Smooth muscle cell (in vitro differentiated cells): ENCODE measurements at regions not wholly inside any gene's neighbourhood (a gene's known extent, or its start where the extent isn't known, plus 50 kb on each side); places are given as distances from the start of the nearest gene placed in this dataset.
A peak's percentile ranks its signal among the peaks of the same experiment; 100 is the strongest.

ENCODE experiments used
- DNase-seq: peaks from one replicate; lab custom pipeline; 2025; ENCODE audit not compliant: unreplicated experiment; lab: John Stamatoyannopoulos, UW
- H2AFZ ChIP-seq: fragments of 200-600 bp; sonication (generic); 2 replicates; pipeline ENCODE4 v1.6.0; 2016; ENCODE audit warnings: antibody characterized with exemption, low read depth, mild to moderate bottlenecking
- H3F3A ChIP-seq: fragments of 200-600 bp; sonication (generic); 2 replicates; pipeline ENCODE4 v1.6.0; 2017; ENCODE audit warnings: antibody characterized with exemption, low read depth
- H3K27ac ChIP-seq: fragments of 200-600 bp; sonication (generic); 2 replicates; pipeline ENCODE4 v1.5.1; 2016; ENCODE audit warnings: low read depth, mild to moderate bottlenecking
- H3K27me3 ChIP-seq: fragments of 200-600 bp; sonication (generic); 2 replicates; pipeline ENCODE4 v1.6.1; 2016; ENCODE audit warnings: low read depth, mild to moderate bottlenecking
- H3K36me3 ChIP-seq: fragments of 200-600 bp; sonication (generic); 2 replicates; pipeline ENCODE4 v1.5.1; 2016; ENCODE audit warnings: low read depth
- H3K4me1 ChIP-seq: fragments of 200-600 bp; sonication (generic); 2 replicates; pipeline ENCODE4 v1.5.1; 2016; ENCODE audit warnings: low read depth
- H3K4me2 ChIP-seq: fragments of 200-600 bp; sonication (generic); 2 replicates; pipeline ENCODE4 v1.6.0; 2016; ENCODE audit warnings: mild to moderate bottlenecking
- H3K4me3 ChIP-seq: fragments of 200-600 bp; sonication (generic); 2 replicates; pipeline ENCODE4 v1.5.1; 2016; ENCODE audit warnings: mild to moderate bottlenecking
- H3K79me2 ChIP-seq: fragments of 200-600 bp; sonication (generic); 2 replicates; pipeline ENCODE4 v1.6.0; 2016; ENCODE audit warnings: low read depth, mild to moderate bottlenecking
- H3K9ac ChIP-seq: fragments of 200-600 bp; sonication (generic); 2 replicates; pipeline ENCODE4 v1.6.0; 2016; ENCODE audit warnings: low read depth
- H3K9me3 ChIP-seq: fragments of 200-600 bp; sonication (generic); replicated peaks from 2 replicates; pipeline ENCODE4 v1.5.1; 2016; ENCODE audit warnings: low read depth
- H4K20me1 ChIP-seq: fragments of 200-600 bp; sonication (generic); 2 replicates; pipeline ENCODE4 v1.6.0; 2016; ENCODE audit warnings: low read depth
- WGBS: methylation state at CpG from one replicate; pipeline ENCODE4 v1.1.7; 2016; ENCODE audit warnings: low lambda C conversion rate; 5-methylcytosine and 5-hydroxymethylcytosine counted together
- TF ChIP-seq, protein P1 (sequence below): fragments of 200-600 bp; sonication (generic); IDR thresholded peaks from 2 replicates; pipeline ENCODE4 v1.5.1; 2017; ENCODE audit warnings: borderline replicate concordance, mild to moderate bottlenecking, antibody characterized with exemption; ENCODE audit not compliant: insufficient read depth, poor library complexity, severe bottlenecking

DNA sequence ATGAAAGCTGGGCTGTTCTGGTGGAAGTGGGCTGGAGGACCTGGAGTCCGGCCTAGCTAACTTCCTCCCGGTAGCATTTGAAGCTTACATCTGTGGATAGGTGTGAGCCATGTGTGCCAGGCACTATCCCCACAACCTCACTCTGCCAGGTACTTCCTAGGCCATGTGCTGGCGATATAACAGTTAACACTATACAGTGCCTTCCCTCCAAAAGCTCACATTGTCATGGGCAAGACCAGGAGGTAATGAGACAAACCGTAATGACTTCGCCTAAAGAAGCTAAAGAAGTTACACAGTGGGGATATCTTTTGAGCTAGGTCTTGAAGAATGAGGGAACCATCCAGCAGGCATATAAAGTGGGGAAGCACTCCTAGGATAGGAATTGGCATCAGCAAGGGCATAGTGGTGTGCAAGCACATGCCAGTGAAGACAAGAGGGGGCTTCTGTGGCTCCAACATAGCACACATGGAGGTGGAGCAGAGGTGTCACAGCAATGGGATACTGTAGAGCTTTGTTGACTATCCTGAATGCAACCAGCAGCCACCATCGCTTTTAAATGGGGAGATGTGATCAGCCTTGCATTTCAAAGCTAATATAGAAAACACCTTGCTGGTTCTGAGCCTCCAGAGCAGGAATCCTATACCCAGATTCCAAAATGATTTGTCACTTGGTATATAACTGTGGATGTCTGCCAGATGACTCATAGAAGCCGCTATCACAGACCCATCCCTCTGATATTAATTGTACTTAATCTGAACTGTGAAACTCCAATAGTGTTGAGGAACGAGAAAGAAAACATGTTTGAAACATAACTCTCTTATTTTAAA lies 466.3 kb downstream of the LMO4 start:
- Histone ChIP-seq H3K4me1 (no peaks in the 10 kb centered on the region), H3K27ac (no peak overlapping the region), H3K4me2 (no peak overlapping the region), H3K79me2 (no peaks in the 10 kb centered on the region), H3K4me3 (no peak overlapping the region), H3K9ac (no peak overlapping the region), H3K27me3 (no peaks in the 10 kb centered on the region), H3K36me3 (no peaks in the 10 kb centered on the region), H4K20me1 (no peaks in the 10 kb centered on the region), H2AFZ (no peak overlapping the region), H3K9me3 (no peaks in the 10 kb centered on the region), H3F3A (no peaks in the 10 kb centered on the region)
- no peak for DNase-seq
- WGBS = 63% methylated on average over 8 of the region's 8 CpGs
- TF ChIP-seq, protein P1, sequence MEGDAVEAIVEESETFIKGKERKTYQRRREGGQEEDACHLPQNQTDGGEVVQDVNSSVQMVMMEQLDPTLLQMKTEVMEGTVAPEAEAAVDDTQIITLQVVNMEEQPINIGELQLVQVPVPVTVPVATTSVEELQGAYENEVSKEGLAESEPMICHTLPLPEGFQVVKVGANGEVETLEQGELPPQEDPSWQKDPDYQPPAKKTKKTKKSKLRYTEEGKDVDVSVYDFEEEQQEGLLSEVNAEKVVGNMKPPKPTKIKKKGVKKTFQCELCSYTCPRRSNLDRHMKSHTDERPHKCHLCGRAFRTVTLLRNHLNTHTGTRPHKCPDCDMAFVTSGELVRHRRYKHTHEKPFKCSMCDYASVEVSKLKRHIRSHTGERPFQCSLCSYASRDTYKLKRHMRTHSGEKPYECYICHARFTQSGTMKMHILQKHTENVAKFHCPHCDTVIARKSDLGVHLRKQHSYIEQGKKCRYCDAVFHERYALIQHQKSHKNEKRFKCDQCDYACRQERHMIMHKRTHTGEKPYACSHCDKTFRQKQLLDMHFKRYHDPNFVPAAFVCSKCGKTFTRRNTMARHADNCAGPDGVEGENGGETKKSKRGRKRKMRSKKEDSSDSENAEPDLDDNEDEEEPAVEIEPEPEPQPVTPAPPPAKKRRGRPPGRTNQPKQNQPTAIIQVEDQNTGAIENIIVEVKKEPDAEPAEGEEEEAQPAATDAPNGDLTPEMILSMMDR = no peak

DNA sequence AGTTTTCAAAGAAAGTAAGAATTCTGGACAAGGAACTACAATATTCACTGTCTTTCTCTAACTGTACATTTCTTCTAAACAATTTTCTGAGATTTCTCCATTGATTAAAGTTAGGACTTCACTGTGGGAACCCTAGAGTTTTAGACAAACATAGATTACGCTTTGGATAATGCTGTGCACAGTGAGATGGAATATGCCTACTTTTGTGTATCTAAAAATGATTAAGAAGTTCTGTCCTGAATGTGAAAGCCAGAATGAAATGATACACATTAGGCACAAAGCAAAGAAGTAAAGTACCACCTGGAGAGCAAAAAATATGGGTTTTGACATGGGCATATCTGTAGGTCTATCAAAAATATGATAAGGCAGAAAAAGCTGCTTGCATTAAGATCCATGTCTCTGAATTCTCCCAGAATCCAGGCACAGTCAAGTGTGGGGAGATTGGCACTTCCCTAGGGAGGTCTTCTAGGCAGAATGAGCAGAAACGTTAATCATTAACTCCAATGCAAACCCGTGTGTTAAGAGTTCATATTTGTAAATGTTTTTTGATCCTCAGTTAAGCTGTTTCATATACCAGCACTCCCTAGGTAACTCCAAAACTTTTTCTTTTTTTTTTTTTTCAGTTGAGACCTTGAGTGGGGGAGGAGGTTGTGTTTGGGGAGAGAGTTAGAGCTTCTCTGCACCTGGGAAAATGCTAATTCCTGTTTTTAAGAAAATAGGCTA lies 467.1 kb downstream of the LMO4 start:
- TF ChIP-seq, protein P1 = no peak
- Histone ChIP-seq H3K79me2 (no peaks in the 10 kb centered on the region), H3K27me3 (no peaks in the 10 kb centered on the region), H4K20me1 (no peaks in the 10 kb centered on the region), H3K9ac (no peak overlapping the region), H3K27ac (no peak overlapping the region), H3K9me3 (no peaks in the 10 kb centered on the region), H3K4me2 (no peak overlapping the region), H3K4me3 (no peak overlapping the region), H3K4me1 (no peaks in the 10 kb centered on the region), H3F3A (no peaks in the 10 kb centered on the region), H3K36me3 (no peaks in the 10 kb centered on the region), H2AFZ (no peak overlapping the region)
- no peak for DNase-seq
- 82% methylated on average over 3 of the region's 3 CpGs for WGBS

DNA sequence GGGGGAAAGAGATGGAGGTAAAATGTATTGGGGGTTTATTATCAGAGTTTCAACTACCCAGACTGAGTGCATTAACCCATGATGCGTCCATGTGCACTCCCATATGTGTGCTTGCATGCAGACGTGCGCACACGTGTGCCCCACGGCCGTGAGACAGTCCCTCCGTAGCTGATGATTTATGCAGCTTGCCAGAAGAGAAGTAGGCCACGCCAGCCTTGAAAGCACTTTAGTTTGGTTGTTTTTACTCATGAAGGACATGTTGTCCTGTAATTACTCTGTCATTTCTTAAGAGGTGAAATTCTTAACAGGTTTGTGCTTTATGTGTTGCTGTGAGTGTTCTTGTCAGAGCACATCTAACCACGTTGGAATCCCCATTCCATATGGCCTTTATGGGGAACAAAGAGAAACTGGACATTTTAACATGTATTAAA lies 467.8 kb downstream of the LMO4 start:
- H3K27ac ChIP-seq = peak overlapping the region; percentile 32
- TF ChIP-seq, protein P1 = no peak
- 86% methylated on average over 9 of the region's 9 CpGs for WGBS
- H3K9me3 ChIP-seq = no peaks in the 10 kb centered on the region
- no peak overlapping the region for H3K9ac ChIP-seq
- H3K4me3 ChIP-seq = no peak overlapping the region
- H3K4me2 ChIP-seq = no peak overlapping the region
- DNase-seq = no peak
- H3F3A ChIP-seq = no peaks in the 10 kb centered on the region
- no peaks in the 10 kb centered on the region for H3K79me2 ChIP-seq
- H3K27me3 ChIP-seq = no peaks in the 10 kb centered on the region
- no peaks in the 10 kb centered on the region for H4K20me1 ChIP-seq
- no peaks in the 10 kb centered on the region for H3K4me1 ChIP-seq
- no peak overlapping the region for H2AFZ ChIP-seq
- no peaks in the 10 kb centered on the region for H3K36me3 ChIP-seq
